ENCODE measurements at regions not wholly inside any gene's neighbourhood (a gene's known extent, or its start where the extent isn't known, plus 50 kb on each side); places are given as distances from the start of the nearest gene placed in this dataset.

GRCh38 chr10:78856421-78856820 lies 212.3 kb upstream of the ZMIZ1 start:
- TF ChIP-seq CTCF (IDR thresholded peaks at IDR 0.05; ENCODE audit: insufficient read depth, missing control alignments) = no peak
- FAIRE-seq (no peak), DNase-seq (ENCODE audit: insufficient read length, low spot score) (no peak)

GRCh38 chr10:78857193-78857592 lies 211.6 kb upstream of the ZMIZ1 start:
- TF ChIP-seq CTCF (IDR thresholded peaks at IDR 0.05; ENCODE audit: insufficient read depth, missing control alignments) = no peak
- DNase-seq (ENCODE audit: insufficient read length, low spot score) = no peak
- FAIRE-seq = no peak

- no peak for FAIRE-seq
- TF ChIP-seq CTCF (IDR thresholded peaks at IDR 0.05; ENCODE audit: insufficient read depth, missing control alignments) = no peak
These were observed 209.5 kb upstream of the ZMIZ1 start for GRCh38 chr10:78859266-78859665.

GRCh38 chr10:78859769-78860168 lies 209.0 kb upstream of the ZMIZ1 start:
- no peak for DNase-seq (ENCODE audit: insufficient read length, low spot score)
- no peak for FAIRE-seq
- no peak for TF ChIP-seq CTCF (IDR thresholded peaks at IDR 0.05; ENCODE audit: insufficient read depth, missing control alignments)

More at GRCh38 chr10:78859266-78859665, 209.5 kb upstream of the ZMIZ1 start:
- no peak for DNase-seq (ENCODE audit: insufficient read length, low spot score)

- no peak for FAIRE-seq
- DNase-seq (ENCODE audit: insufficient read length, low spot score) = no peak
These were observed 208.4 kb upstream of the ZMIZ1 start for GRCh38 chr10:78860260-78860914.

GRCh38 chr10:78861529-78862327 lies 207.0 kb upstream of the ZMIZ1 start:
- no peak for DNase-seq (ENCODE audit: insufficient read length, low spot score)
- TF ChIP-seq CTCF (IDR thresholded peaks at IDR 0.05; ENCODE audit: insufficient read depth, missing control alignments) = no peak
- FAIRE-seq = no peak

More at GRCh38 chr10:78860260-78860914, 208.4 kb upstream of the ZMIZ1 start:
- TF ChIP-seq CTCF (IDR thresholded peaks at IDR 0.05; ENCODE audit: insufficient read depth, missing control alignments) = no peak

GRCh38 chr10:78862328-78862640 lies 206.5 kb upstream of the ZMIZ1 start:
- DNase-seq (ENCODE audit: insufficient read length, low spot score) = no peak
- no peak for TF ChIP-seq CTCF (IDR thresholded peaks at IDR 0.05; ENCODE audit: insufficient read depth, missing control alignments)
- FAIRE-seq = no peak

Measured in D721Med (cell line).